Mesothelial cell of epicardium (in vitro differentiated cells): ENCODE measurements at regions not wholly inside any gene's neighbourhood (a gene's known extent, or its start where the extent isn't known, plus 50 kb on each side); places are given as distances from the start of the nearest gene placed in this dataset.

ENCODE experiments used
- DNase-seq, 2 experiments: peaks; one replicate each; pipeline ENCODE4 v3.0.0; 2021; ENCODE audit warnings: low spot score in 2 of 2; ENCODE audit not compliant: unreplicated experiment in 2 of 2
- H3K27ac Mint-ChIP-seq: 2 replicates; pipeline ENCODE4 v1.8.0; 2021; ENCODE audit warnings: mixed read lengths
- H3K27me3 Mint-ChIP-seq: 2 replicates; pipeline ENCODE4 v1.8.0; 2021; ENCODE audit warnings: low read depth, mixed read lengths
- H3K36me3 Mint-ChIP-seq: 2 replicates; pipeline ENCODE4 v1.8.0; 2021; ENCODE audit warnings: mixed read lengths
- H3K4me1 Mint-ChIP-seq: 2 replicates; pipeline ENCODE4 v1.8.0; 2021; ENCODE audit warnings: mixed read lengths
- H3K4me3 Mint-ChIP-seq: 2 replicates; pipeline ENCODE4 v1.8.0; 2021; ENCODE audit warnings: mild to moderate bottlenecking, moderate library complexity, mixed read lengths
- H3K9me3 Mint-ChIP-seq: 2 replicates; pipeline ENCODE4 v1.8.0; 2021; ENCODE audit warnings: mixed read lengths
- TF ChIP-seq, protein P1 (sequence below): fragments of 200-600 bp; sonication (generic); IDR thresholded peaks from one replicate; pipeline ENCODE4 v1.5.0; 2021; ENCODE audit warnings: antibody characterized with exemption; ENCODE audit not compliant: unreplicated experiment

DNA sequence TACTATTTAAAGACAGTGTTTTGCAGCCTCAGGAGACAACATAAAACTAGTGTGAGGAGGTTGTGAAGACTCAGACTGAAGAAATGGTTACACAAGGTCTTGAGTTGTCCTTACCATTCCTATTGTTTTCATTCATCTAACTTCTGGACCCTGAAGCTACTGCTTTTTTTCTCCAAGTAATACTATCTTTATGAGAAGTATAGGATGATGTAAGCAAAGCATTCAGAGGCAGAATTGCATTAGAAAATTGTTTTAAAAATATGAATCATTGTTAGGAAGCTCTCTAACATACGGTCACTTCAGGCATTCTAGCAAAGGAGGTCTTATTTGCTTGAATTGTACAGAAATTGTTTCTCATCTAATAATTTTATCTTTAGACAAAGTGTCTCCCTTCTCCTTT lies 357.8 kb downstream of the TLL1 start:
- no peak for DNase-seq
- H3K27me3 Mint-ChIP-seq = no peaks in the 10 kb centered on the region
- peaks cover 4% of the 10 kb centered on the region for H3K9me3 Mint-ChIP-seq

DNA sequence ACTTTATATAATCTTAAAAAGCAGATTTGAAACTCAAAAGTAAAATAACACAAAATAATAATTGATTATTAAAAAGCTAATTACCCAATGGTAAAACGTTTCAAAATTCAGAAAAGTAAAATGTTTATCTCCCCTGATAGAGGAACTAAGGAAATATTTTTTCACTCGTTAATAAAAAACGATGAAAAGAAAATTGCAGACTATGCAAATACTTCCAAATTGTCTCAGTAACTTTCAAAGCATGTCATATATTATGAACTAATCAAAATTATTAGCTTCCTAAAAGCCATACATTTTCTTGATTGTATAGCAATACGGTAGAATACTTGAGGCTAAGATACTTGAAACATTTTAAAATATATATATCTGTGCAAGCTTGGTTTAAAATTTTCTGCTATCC lies 366.3 kb downstream of the TLL1 start:
- TF ChIP-seq, protein P1, sequence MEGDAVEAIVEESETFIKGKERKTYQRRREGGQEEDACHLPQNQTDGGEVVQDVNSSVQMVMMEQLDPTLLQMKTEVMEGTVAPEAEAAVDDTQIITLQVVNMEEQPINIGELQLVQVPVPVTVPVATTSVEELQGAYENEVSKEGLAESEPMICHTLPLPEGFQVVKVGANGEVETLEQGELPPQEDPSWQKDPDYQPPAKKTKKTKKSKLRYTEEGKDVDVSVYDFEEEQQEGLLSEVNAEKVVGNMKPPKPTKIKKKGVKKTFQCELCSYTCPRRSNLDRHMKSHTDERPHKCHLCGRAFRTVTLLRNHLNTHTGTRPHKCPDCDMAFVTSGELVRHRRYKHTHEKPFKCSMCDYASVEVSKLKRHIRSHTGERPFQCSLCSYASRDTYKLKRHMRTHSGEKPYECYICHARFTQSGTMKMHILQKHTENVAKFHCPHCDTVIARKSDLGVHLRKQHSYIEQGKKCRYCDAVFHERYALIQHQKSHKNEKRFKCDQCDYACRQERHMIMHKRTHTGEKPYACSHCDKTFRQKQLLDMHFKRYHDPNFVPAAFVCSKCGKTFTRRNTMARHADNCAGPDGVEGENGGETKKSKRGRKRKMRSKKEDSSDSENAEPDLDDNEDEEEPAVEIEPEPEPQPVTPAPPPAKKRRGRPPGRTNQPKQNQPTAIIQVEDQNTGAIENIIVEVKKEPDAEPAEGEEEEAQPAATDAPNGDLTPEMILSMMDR = no peak
- no peak overlapping the region for H3K27ac Mint-ChIP-seq
- H3K27me3 Mint-ChIP-seq = no peaks in the 10 kb centered on the region
- H3K4me1 Mint-ChIP-seq = no peaks in the 10 kb centered on the region
- peaks cover 3% of the 10 kb centered on the region for H3K36me3 Mint-ChIP-seq
- H3K9me3 Mint-ChIP-seq = peaks cover 18% of the 10 kb centered on the region
- no peak for DNase-seq
- H3K4me3 Mint-ChIP-seq = no peak overlapping the region

More for the DNA sequence above, 357.8 kb downstream of the TLL1 start:
- no peak overlapping the region for H3K4me3 Mint-ChIP-seq
- TF ChIP-seq, protein P1 = no peak
- H3K27ac Mint-ChIP-seq = no peak overlapping the region
- H3K36me3 Mint-ChIP-seq = no peaks in the 10 kb centered on the region
- H3K4me1 Mint-ChIP-seq = no peaks in the 10 kb centered on the region

DNA sequence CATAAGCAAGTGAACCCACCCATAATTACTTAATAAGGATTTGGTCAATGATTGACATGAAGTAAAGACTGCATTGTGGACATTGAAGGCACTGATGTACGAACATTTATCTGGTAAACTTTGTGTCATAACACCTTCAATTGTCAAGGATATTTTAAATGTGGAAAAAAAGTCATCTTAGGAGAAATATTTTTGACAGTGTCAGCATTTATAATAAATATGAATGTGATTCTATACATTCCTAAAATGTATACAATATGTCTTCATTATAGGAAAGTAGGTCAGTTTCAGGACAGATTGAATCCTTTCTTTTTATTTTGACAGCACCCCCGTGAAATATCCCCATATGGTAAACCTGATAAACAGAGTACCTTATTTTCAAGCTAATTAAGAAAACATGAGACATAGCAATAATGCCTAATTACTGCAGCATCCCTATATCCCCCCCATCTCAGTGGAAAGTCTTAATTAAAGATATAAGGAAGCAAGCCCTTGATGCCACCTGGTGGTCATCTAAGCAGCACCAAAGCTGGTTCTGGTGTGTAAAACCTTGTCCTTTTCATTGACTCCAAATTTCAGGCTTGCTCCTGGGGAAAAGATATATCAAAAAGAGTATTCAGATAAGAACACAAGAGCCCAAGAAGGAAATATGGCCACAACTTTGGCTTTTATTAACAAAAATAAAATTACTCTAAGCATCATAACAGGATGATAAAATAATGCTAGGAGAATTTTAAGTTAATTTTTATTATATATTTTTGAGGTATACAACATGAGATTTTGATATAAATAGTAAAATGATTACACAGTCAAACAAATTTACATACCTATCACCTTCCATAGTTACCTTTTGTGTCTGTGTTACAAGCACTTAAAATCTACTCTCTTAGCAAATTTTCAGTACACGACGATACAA lies 379.7 kb downstream of the TLL1 start:
- Mint-ChIP-seq H3K4me1 (no peaks in the 10 kb centered on the region), H3K9me3 (no peaks in the 10 kb centered on the region), H3K27ac (no peak overlapping the region), H3K4me3 (no peak overlapping the region), H3K27me3 (peaks cover under 1% of the 10 kb centered on the region), H3K36me3 (no peaks in the 10 kb centered on the region)
- TF ChIP-seq, protein P1 = no peak
- no peak for DNase-seq

DNA sequence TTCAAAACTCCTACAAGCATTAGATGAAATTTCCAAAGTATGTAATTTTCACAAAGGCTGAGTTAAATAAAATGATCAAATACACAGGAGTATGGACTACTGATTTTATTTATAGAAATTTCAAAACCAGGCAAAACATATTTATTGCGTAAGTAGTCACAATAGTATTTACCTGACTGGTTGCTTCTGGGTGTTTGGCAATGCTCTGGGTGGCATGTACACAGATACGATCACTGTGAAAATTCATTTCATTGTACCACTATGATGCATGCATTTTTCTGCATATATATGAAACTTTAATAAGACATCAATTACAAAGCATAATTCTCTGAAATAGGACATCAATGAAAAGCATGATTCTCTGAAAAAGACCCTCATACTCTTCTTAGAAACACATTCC lies 384.2 kb downstream of the TLL1 start:
- DNase-seq = no peak
- H3K9me3 Mint-ChIP-seq = no peaks in the 10 kb centered on the region
- no peak overlapping the region for H3K27ac Mint-ChIP-seq
- no peaks in the 10 kb centered on the region for H3K4me1 Mint-ChIP-seq
- TF ChIP-seq, protein P1 = no peak
- no peaks in the 10 kb centered on the region for H3K36me3 Mint-ChIP-seq
- no peak overlapping the region for H3K4me3 Mint-ChIP-seq
- peaks cover 5% of the 10 kb centered on the region for H3K27me3 Mint-ChIP-seq

DNA sequence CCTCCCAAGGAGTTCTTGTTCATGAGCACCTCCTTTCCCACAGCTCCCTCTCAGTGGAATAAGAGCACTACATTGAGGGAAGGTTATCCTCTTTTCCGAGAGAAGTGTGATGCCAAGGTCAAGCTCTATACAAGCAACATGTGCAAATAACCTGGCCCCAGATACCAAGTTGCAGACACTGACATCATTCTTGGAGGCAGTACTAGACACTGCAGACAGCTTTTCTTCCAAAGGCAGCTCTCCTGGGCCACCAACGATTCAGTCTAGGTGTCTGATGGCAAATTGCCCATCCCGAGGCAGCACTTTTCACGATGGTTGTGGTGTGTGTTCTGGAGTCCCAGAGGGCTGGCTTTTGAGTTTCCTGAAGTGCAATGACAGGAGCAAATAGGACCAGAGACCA lies 384.9 kb downstream of the TLL1 start:
- Mint-ChIP-seq H3K9me3 (no peaks in the 10 kb centered on the region), H3K27ac (no peak overlapping the region), H3K36me3 (no peaks in the 10 kb centered on the region), H3K4me3 (no peak overlapping the region), H3K4me1 (no peaks in the 10 kb centered on the region), H3K27me3 (peaks cover 5% of the 10 kb centered on the region)
- TF ChIP-seq, protein P1 = no peak
- DNase-seq = no peak
